Panc1 (cell line): ENCODE measurements at regions not wholly inside any gene's neighbourhood (a gene's known extent, or its start where the extent isn't known, plus 50 kb on each side); places are given as distances from the start of the nearest gene placed in this dataset.

Experiments
- ATAC-seq: fragments of 200-7000 bp; cut with Tn5 transposase; 2 replicates; pipeline ENCODE4 v1.9.1; 2020; ENCODE audit warnings: mild to moderate bottlenecking, moderate library complexity
- BruUV-seq: library from RNA; stranded (reverse); fragments of 400-500 nt; replicated peaks from 2 replicates; lab custom pipeline; 2021; lab: Mats Ljungman, UMichigan
- CTCF ChIA-PET: fragments of 300-600 bp; sonication (Branson Sonifier 250); formaldehyde crosslinking; loops from one replicate; lab custom pipeline; 2022; ENCODE audit warnings: antibody characterized with exemption; lab: Charles Lee
- POLR2A ChIA-PET: fragments of 300-600 bp; sonication (Branson Sonifier 250); formaldehyde crosslinking; loops from one replicate; lab custom pipeline; 2022; ENCODE audit warnings: antibody characterized with exemption; lab: Charles Lee
- DNase-seq: peaks from one replicate; pipeline ENCODE4 v3.0.0-alpha.2; 2010; ENCODE audit warnings: low read depth, low spot score
- H3K27ac ChIP-seq: 2 replicates; pipeline ENCODE4 v1.5.1; 2011; ENCODE audit warnings: mild to moderate bottlenecking, low read length, inconsistent platforms
- H3K27me3 ChIP-seq: fragments of 200-500 bp; sonication (Bioruptor generic); 2 replicates; pipeline ENCODE4 v1.6.0; 2014; ENCODE audit warnings: low read length, inconsistent platforms; ENCODE audit not compliant: control insufficient read depth, insufficient read depth
- H3K36me3 ChIP-seq: fragments of 200-500 bp; sonication (Bioruptor generic); 2 replicates; pipeline ENCODE4 v1.5.1; 2014; ENCODE audit warnings: inconsistent platforms, mild to moderate bottlenecking, low read length, moderate library complexity; ENCODE audit not compliant: control insufficient read depth, insufficient read depth
- H3K4me1 ChIP-seq: 2 replicates; pipeline ENCODE4 v1.5.1; 2011; ENCODE audit warnings: inconsistent platforms, mild to moderate bottlenecking, low read length, moderate library complexity; ENCODE audit not compliant: control insufficient read depth, insufficient read depth
- H3K4me3 ChIP-seq, 2 experiments: 2 replicates each; pipeline ENCODE4 v1.5.1; 2011 to 2012; ENCODE audit warnings: low read depth in 2 of 2, low read length in 2 of 2, mild to moderate bottlenecking in 2 of 2, inconsistent platforms in 1 of 2, moderate library complexity in 1 of 2
- H3K9me3 ChIP-seq: fragments of 200-500 bp; sonication (Bioruptor generic); 2 replicates; pipeline ENCODE4 v1.5.1; 2014; ENCODE audit warnings: low read depth, mild to moderate bottlenecking, inconsistent platforms, low read length, moderate library complexity; ENCODE audit not compliant: control insufficient read depth, insufficient read depth
- POLR2AphosphoS5 ChIP-seq: IDR thresholded peaks from 2 replicates; pipeline ENCODE4 v1.6.1; 2012; ENCODE audit warnings: mild to moderate bottlenecking, low read depth, low read length, moderate library complexity
- REST ChIP-seq, 2 experiments: IDR thresholded peaks; 2 replicates each; pipeline ENCODE4 v1.6.1; 2011 to 2012; ENCODE audit warnings: low read depth in 2 of 2, control low read depth in 1 of 2, low read length in 1 of 2, mild to moderate bottlenecking in 1 of 2, moderate library complexity in 1 of 2; ENCODE audit not compliant: insufficient read depth in 1 of 2
- SIN3A ChIP-seq: IDR thresholded peaks from 2 replicates; pipeline ENCODE4 v1.6.1; 2012; ENCODE audit warnings: low read depth, mild to moderate bottlenecking, low read length, moderate library complexity, borderline replicate concordance; ENCODE audit not compliant: insufficient read depth
- TCF7L2 ChIP-seq: IDR thresholded peaks from 2 replicates; pipeline ENCODE4 v1.6.1; 2011; ENCODE audit warnings: mild to moderate bottlenecking, low read depth, low read length, inconsistent platforms
- in situ Hi-C: cut with HindIII; loops from 2 replicates; pipeline ENCODE4 v1.10.0; 2016; ENCODE audit warnings: low sequenced_read_pairs, low pct_unique_long_range_greater_than_20kb
- intact Hi-C: fragments of 100-400 bp; cut with micrococcal nuclease; formaldehyde crosslinking; loops from one replicate; pipeline ENCODE4 v1.10.0; 2022; ENCODE audit not compliant: unreplicated experiment
- TF ChIP-seq, protein P1 (sequence below): fragments of 450-650 bp; IDR thresholded peaks from 2 replicates; pipeline ENCODE4 v1.5.1; 2017; ENCODE audit warnings: mild to moderate bottlenecking

DNA sequence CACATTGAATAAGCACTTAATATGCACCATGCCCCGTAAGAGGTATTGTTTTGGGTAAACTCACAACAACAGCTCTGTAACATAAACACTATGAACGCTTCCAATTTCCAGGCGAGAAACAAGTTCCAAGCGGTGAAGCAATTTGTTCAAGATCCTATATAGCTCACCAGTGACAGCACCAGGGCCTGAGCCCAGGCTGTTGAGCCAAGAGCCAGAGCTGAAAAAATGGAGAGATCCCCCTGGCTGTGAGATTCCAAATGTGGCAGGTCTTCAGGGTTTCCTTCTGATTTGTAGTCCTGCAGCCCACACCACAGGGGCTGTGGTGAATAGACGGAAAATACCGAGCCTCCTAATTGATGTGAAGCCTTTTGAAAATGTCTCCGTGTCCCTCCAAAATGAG, 268.0 kb upstream of the KIRREL3 start:
- H3K27me3 ChIP-seq = no peaks in the 10 kb centered on the region
- H3K4me1 ChIP-seq = no peaks in the 10 kb centered on the region
- CTCF ChIA-PET = no interaction called here
- in situ Hi-C loops (no loop called here), intact Hi-C loops (no loop called here)
- no TSS peak for BruUV-seq
- H3K27ac ChIP-seq = no peak overlapping the region
- TF ChIP-seq, protein P1, sequence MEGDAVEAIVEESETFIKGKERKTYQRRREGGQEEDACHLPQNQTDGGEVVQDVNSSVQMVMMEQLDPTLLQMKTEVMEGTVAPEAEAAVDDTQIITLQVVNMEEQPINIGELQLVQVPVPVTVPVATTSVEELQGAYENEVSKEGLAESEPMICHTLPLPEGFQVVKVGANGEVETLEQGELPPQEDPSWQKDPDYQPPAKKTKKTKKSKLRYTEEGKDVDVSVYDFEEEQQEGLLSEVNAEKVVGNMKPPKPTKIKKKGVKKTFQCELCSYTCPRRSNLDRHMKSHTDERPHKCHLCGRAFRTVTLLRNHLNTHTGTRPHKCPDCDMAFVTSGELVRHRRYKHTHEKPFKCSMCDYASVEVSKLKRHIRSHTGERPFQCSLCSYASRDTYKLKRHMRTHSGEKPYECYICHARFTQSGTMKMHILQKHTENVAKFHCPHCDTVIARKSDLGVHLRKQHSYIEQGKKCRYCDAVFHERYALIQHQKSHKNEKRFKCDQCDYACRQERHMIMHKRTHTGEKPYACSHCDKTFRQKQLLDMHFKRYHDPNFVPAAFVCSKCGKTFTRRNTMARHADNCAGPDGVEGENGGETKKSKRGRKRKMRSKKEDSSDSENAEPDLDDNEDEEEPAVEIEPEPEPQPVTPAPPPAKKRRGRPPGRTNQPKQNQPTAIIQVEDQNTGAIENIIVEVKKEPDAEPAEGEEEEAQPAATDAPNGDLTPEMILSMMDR = no peak
- TF ChIP-seq POLR2AphosphoS5 (no peak), REST (IDR thresholded peaks at IDR 0.05; ENCODE audit: insufficient read depth in 1 of 2, low read depth in 2 of 2, low read length in 1 of 2) (no peak), TCF7L2 (no peak), SIN3A (no peak)
- no peaks in the 10 kb centered on the region for H3K36me3 ChIP-seq
- no peaks in the 10 kb centered on the region for H3K9me3 ChIP-seq
- POLR2A ChIA-PET = no interaction called here
- no peak for ATAC-seq
- no peak overlapping the region for H3K4me3 ChIP-seq
- DNase-seq = no peak

DNA sequence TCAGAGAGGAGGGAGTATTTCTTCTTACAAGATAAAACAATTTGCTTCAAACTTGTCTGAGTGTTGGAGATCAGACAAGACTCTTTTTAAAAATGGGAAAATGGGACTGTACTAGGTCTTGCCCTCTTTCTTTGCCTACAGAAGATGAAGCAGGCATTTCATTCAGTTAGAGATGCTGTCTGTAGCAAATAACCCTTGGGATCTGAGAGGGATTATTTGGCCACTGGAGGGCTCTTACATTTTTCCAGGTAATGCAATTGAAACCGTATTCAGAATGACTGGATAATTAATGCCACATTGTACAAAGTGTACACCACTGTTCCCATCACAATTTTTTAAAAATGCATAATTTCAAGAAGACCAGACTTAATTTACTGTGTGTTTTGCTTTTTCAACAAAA, 258.5 kb upstream of the KIRREL3 start:
- Histone ChIP-seq H3K27ac (no peak overlapping the region), H3K4me3 (no peak overlapping the region), H3K4me1 (no peaks in the 10 kb centered on the region), H3K27me3 (no peaks in the 10 kb centered on the region), H3K36me3 (no peaks in the 10 kb centered on the region), H3K9me3 (no peaks in the 10 kb centered on the region)
- POLR2A ChIA-PET = no interaction called here
- CTCF ChIA-PET = no interaction called here
- in situ Hi-C loops = no loop called here
- no peak for TF ChIP-seq SIN3A
- TF ChIP-seq REST (IDR thresholded peaks at IDR 0.05; ENCODE audit: insufficient read depth in 1 of 2, low read depth in 2 of 2, low read length in 1 of 2) = no peak
- no peak for TF ChIP-seq POLR2AphosphoS5
- TF ChIP-seq, protein P1 = peak; percentile 14; the same call in 1 of the 2 replicates
- intact Hi-C loops = no loop called here
- ATAC-seq (no peak), DNase-seq (no peak)
- BruUV-seq = no TSS peak
